ENCODE measurements at regions not wholly inside any gene's neighbourhood (a gene's known extent, or its start where the extent isn't known, plus 50 kb on each side); places are given as distances from the start of the nearest gene placed in this dataset.

DNA sequence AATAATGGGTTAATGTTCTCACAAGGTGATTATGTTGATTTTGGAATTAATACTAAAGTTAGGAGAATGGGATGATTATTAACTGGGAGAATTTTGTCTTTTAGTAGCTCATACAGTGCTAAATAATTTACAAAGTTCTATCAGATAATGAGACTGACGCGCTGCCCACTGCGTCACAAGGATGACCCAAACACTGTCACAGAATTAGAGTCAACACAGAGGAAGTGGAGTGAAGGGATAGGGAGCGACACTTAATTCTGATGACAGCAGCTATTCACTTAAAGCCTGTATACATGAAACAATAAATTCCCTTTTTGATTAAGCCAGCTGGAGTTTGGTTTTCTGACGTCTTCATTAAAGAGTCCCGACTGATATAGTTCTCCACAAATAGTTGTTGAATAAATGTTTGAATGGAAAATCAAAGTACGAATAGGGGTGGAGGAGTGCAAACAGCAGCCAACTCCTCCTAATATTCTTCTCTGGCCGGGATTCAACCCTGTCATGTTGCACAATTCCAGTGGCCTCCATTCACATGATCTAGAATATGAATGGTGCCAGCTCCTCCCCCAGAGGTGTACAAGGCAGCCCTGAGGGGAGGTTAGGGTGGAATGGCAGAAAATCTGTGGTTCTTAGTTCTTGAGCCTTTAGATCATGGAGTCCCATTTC, 140.3 kb downstream of the PCSK1 start:
- TF ChIP-seq, protein P1, sequence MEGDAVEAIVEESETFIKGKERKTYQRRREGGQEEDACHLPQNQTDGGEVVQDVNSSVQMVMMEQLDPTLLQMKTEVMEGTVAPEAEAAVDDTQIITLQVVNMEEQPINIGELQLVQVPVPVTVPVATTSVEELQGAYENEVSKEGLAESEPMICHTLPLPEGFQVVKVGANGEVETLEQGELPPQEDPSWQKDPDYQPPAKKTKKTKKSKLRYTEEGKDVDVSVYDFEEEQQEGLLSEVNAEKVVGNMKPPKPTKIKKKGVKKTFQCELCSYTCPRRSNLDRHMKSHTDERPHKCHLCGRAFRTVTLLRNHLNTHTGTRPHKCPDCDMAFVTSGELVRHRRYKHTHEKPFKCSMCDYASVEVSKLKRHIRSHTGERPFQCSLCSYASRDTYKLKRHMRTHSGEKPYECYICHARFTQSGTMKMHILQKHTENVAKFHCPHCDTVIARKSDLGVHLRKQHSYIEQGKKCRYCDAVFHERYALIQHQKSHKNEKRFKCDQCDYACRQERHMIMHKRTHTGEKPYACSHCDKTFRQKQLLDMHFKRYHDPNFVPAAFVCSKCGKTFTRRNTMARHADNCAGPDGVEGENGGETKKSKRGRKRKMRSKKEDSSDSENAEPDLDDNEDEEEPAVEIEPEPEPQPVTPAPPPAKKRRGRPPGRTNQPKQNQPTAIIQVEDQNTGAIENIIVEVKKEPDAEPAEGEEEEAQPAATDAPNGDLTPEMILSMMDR (conservative IDR thresholded peaks at IDR 0.05; ENCODE audit: low read depth, low read length), result no peak
- no peak for TF ChIP-seq EZH2 (IDR thresholded peaks at IDR 0.05; ENCODE audit: borderline replicate concordance, low read depth, low read length, poor library complexity, severe bottlenecking)
